Neural cell (in vitro differentiated cells): ENCODE measurements at regions not wholly inside any gene's neighbourhood (a gene's known extent, or its start where the extent isn't known, plus 50 kb on each side); places are given as distances from the start of the nearest gene placed in this dataset.

Experiments
- CTCF ChIP-seq: fragments of 450-650 bp; IDR thresholded peaks from 2 replicates; pipeline ENCODE4 v1.5.1; 2014; ENCODE audit warnings: antibody characterized with exemption, mild to moderate bottlenecking, moderate library complexity; ENCODE audit not compliant: poor library complexity, severe bottlenecking
- EP300 ChIP-seq: fragments of 450-650 bp; conservative IDR thresholded peaks from 2 replicates; pipeline ENCODE4 v1.6.1; 2014; ENCODE audit warnings: antibody characterized with exemption, mild to moderate bottlenecking, moderate library complexity; ENCODE audit not compliant: poor library complexity, severe bottlenecking
- MXI1 ChIP-seq: fragments of 450-650 bp; conservative IDR thresholded peaks from 2 replicates; pipeline ENCODE4 v1.6.1; 2014; ENCODE audit warnings: antibody characterized with exemption, mild to moderate bottlenecking; ENCODE audit not compliant: poor library complexity, severe bottlenecking
- POLR2AphosphoS5 ChIP-seq: IDR thresholded peaks from 2 replicates; pipeline ENCODE4 v1.6.1; 2012
- RAD21 ChIP-seq: fragments of 450-650 bp; conservative IDR thresholded peaks from 2 replicates; pipeline ENCODE4 v1.6.1; 2014; ENCODE audit warnings: antibody characterized with exemption, mild to moderate bottlenecking, moderate library complexity
- REST ChIP-seq: IDR thresholded peaks from 2 replicates; pipeline ENCODE4 v1.6.1; 2012; ENCODE audit warnings: borderline replicate concordance

GRCh38 chr3:111336511-111336910 is 205.5 kb upstream of the CD96 start:
- TF ChIP-seq MXI1 = no peak
- no peak for TF ChIP-seq CTCF
- no peak for TF ChIP-seq POLR2AphosphoS5
- no peak for TF ChIP-seq RAD21
- TF ChIP-seq EP300 = no peak
- TF ChIP-seq REST = no peak
